ENCODE measurements at regions not wholly inside any gene's neighbourhood (a gene's known extent, or its start where the extent isn't known, plus 50 kb on each side); places are given as distances from the start of the nearest gene placed in this dataset.

DNA sequence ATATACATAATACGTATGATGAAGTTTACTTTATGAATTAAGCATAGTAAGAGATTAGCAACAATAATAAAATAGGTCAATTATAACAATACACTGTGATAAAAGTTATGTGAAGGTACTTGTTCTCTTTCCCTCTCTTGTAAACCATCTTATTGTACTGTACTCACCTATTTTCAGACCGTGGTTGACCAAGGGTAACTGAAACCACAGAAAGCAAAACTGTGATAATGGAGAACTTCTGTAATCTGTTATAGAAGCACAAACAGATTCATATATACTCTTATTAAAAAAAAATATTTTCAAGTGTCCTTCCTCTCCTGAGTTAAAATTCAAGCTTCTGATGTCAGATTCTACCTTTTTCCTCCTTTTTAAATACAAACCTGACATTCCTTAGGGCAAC lies 1247.8 kb upstream of the SORCS1 start:
- TF ChIP-seq POLR2AphosphoS5 (IDR thresholded peaks at IDR 0.05): no peak
- TF ChIP-seq, protein P1, sequence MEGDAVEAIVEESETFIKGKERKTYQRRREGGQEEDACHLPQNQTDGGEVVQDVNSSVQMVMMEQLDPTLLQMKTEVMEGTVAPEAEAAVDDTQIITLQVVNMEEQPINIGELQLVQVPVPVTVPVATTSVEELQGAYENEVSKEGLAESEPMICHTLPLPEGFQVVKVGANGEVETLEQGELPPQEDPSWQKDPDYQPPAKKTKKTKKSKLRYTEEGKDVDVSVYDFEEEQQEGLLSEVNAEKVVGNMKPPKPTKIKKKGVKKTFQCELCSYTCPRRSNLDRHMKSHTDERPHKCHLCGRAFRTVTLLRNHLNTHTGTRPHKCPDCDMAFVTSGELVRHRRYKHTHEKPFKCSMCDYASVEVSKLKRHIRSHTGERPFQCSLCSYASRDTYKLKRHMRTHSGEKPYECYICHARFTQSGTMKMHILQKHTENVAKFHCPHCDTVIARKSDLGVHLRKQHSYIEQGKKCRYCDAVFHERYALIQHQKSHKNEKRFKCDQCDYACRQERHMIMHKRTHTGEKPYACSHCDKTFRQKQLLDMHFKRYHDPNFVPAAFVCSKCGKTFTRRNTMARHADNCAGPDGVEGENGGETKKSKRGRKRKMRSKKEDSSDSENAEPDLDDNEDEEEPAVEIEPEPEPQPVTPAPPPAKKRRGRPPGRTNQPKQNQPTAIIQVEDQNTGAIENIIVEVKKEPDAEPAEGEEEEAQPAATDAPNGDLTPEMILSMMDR (IDR thresholded peaks at IDR 0.05; ENCODE audit: poor library complexity, severe bottlenecking): no peak
- no peak for TF ChIP-seq MXI1 (conservative IDR thresholded peaks at IDR 0.05; ENCODE audit: poor library complexity, severe bottlenecking)
- TF ChIP-seq EZH2 (IDR thresholded peaks at IDR 0.05; ENCODE audit: borderline replicate concordance, insufficient read depth, low read length, poor library complexity, severe bottlenecking): no peak
